ENCODE measurements at regions not wholly inside any gene's neighbourhood (a gene's known extent, or its start where the extent isn't known, plus 50 kb on each side); places are given as distances from the start of the nearest gene placed in this dataset.
"Not testable (repeated sequence)": the region's sequence is repeated elsewhere in the genome, so short reads cannot be mapped to it uniquely, and the experiment has no call there.

GRCh38 chr14:105620865-105621471 is 94.6 kb downstream of the TMEM121 start:
- H3K27ac ChIP-seq (ENCODE audit: low read depth in 1 of 2, low read length in 2 of 2) = peak overlapping the region; percentile 63 to 74
- not testable (repeated sequence) for DNase-seq (ENCODE audit: low spot score)

GRCh38 chr14:105621479-105622328 is 95.3 kb downstream of the TMEM121 start:
- H3K27me3 ChIP-seq (ENCODE audit: control insufficient read depth in 4 of 4, insufficient read depth in 4 of 4, low read length in 3 of 4); DNase-seq (ENCODE audit: low spot score); H3K9ac ChIP-seq (ENCODE audit: low read depth in 1 of 2, low read length in 2 of 2); H3K4me3 ChIP-seq (ENCODE audit: low read depth in 1 of 3, low read length in 3 of 3); H3K36me3 ChIP-seq (ENCODE audit: control insufficient read depth in 4 of 4, insufficient read depth in 3 of 4, low read depth in 1 of 4, low read length in 3 of 4); H3K9me3 ChIP-seq (ENCODE audit: control insufficient read depth in 4 of 4, low read length in 3 of 4): not testable (repeated sequence)
- Histone ChIP-seq H3K4me1 (ENCODE audit: control insufficient read depth in 4 of 4, insufficient read depth in 4 of 4, low read length in 3 of 4) (peaks cover 12 to 28% (median 19%) of the 10 kb centered on the region in 4 donors), H3K27ac (ENCODE audit: low read depth in 1 of 2, low read length in 2 of 2) (peak overlapping the region; percentile 63 to 74)
- 75% methylated on average over 23 of the region's 23 CpGs for WGBS

More at GRCh38 chr14:105620865-105621471, 94.6 kb downstream of the TMEM121 start:
- H3K9me3 ChIP-seq (ENCODE audit: control insufficient read depth in 4 of 4, low read length in 3 of 4); H3K36me3 ChIP-seq (ENCODE audit: control insufficient read depth in 4 of 4, insufficient read depth in 3 of 4, low read depth in 1 of 4, low read length in 3 of 4); H3K9ac ChIP-seq (ENCODE audit: low read depth in 1 of 2, low read length in 2 of 2); H3K4me3 ChIP-seq (ENCODE audit: low read depth in 1 of 3, low read length in 3 of 3); H3K27me3 ChIP-seq (ENCODE audit: control insufficient read depth in 4 of 4, insufficient read depth in 4 of 4, low read length in 3 of 4): not testable (repeated sequence)
- WGBS = 54% methylated on average over 11 of the region's 21 CpGs
- peaks cover 12 to 28% (median 19%) of the 10 kb centered on the region in 4 donors for H3K4me1 ChIP-seq (ENCODE audit: control insufficient read depth in 4 of 4, insufficient read depth in 4 of 4, low read length in 3 of 4)
- TF ChIP-seq RXRA (IDR thresholded peaks at IDR 0.05) (peak in 1 of 2 donors; percentile 69), HNF4A (conservative IDR thresholded peaks at IDR 0.05) (peak in 1 of 2 donors; percentile 59)

- Histone ChIP-seq H3K9me3 (ENCODE audit: control insufficient read depth in 4 of 4, low read length in 3 of 4) (no peaks in the 10 kb centered on the region), H3K36me3 (ENCODE audit: control insufficient read depth in 4 of 4, insufficient read depth in 3 of 4, low read depth in 1 of 4, low read length in 3 of 4) (no peaks in the 10 kb centered on the region), H3K4me1 (ENCODE audit: control insufficient read depth in 4 of 4, insufficient read depth in 4 of 4, low read length in 3 of 4) (peaks cover 12 to 31% (median 19%) of the 10 kb centered on the region in 4 donors), H3K27ac (ENCODE audit: low read depth in 1 of 2, low read length in 2 of 2) (peak overlapping the region in 1 of 2 donors; percentile 7), H3K4me3 (ENCODE audit: low read depth in 1 of 3, low read length in 3 of 3) (no peak overlapping the region), H3K9ac (ENCODE audit: low read depth in 1 of 2, low read length in 2 of 2) (no peak overlapping the region), H3K27me3 (ENCODE audit: control insufficient read depth in 4 of 4, insufficient read depth in 4 of 4, low read length in 3 of 4) (no peaks in the 10 kb centered on the region)
- no peak for DNase-seq (ENCODE audit: low spot score)
- no peak for TF ChIP-seq JUND (IDR thresholded peaks at IDR 0.05)
- TF ChIP-seq YY1 (IDR thresholded peaks at IDR 0.05) = no peak
- TF ChIP-seq ATF3 (IDR thresholded peaks at IDR 0.05) = no peak
- no peak for TF ChIP-seq SP1 (IDR thresholded peaks at IDR 0.05)
- TF ChIP-seq MAX (IDR thresholded peaks at IDR 0.05) = no peak
- TF ChIP-seq FOXA2 (IDR thresholded peaks at IDR 0.05) = no peak
- WGBS = 88% methylated on average over 12 of the region's 12 CpGs
Observed at GRCh38 chr14:105622329-105622955, 96.1 kb downstream of the TMEM121 start.

GRCh38 chr14:105623178-105623577 is 96.8 kb downstream of the TMEM121 start:
- not testable (repeated sequence) for H3K27me3 ChIP-seq (ENCODE audit: control insufficient read depth in 4 of 4, insufficient read depth in 4 of 4, low read length in 3 of 4); DNase-seq (ENCODE audit: low spot score); H3K27ac ChIP-seq (ENCODE audit: low read depth in 1 of 2, low read length in 2 of 2); H3K36me3 ChIP-seq (ENCODE audit: control insufficient read depth in 4 of 4, insufficient read depth in 3 of 4, low read depth in 1 of 4, low read length in 3 of 4); H3K4me3 ChIP-seq (ENCODE audit: low read depth in 1 of 3, low read length in 3 of 3); H3K9me3 ChIP-seq (ENCODE audit: control insufficient read depth in 4 of 4, low read length in 3 of 4); H3K9ac ChIP-seq (ENCODE audit: low read depth in 1 of 2, low read length in 2 of 2)
- WGBS = 76% methylated on average over 14 of the region's 14 CpGs
- H3K4me1 ChIP-seq (ENCODE audit: control insufficient read depth in 4 of 4, insufficient read depth in 4 of 4, low read length in 3 of 4) = peaks cover 13 to 35% (median 21%) of the 10 kb centered on the region in 4 donors

GRCh38 chr14:105624346-105624745 is 98.0 kb downstream of the TMEM121 start:
- H3K4me1 ChIP-seq (ENCODE audit: control insufficient read depth in 4 of 4, insufficient read depth in 4 of 4, low read length in 3 of 4) = peaks cover 13 to 34% (median 21%) of the 10 kb centered on the region in 4 donors
- H3K27ac ChIP-seq (ENCODE audit: low read depth in 1 of 2, low read length in 2 of 2); H3K27me3 ChIP-seq (ENCODE audit: control insufficient read depth in 4 of 4, insufficient read depth in 4 of 4, low read length in 3 of 4); H3K9me3 ChIP-seq (ENCODE audit: control insufficient read depth in 4 of 4, low read length in 3 of 4); H3K4me3 ChIP-seq (ENCODE audit: low read depth in 1 of 3, low read length in 3 of 3); H3K36me3 ChIP-seq (ENCODE audit: control insufficient read depth in 4 of 4, insufficient read depth in 3 of 4, low read depth in 1 of 4, low read length in 3 of 4); H3K9ac ChIP-seq (ENCODE audit: low read depth in 1 of 2, low read length in 2 of 2); DNase-seq (ENCODE audit: low spot score): not testable (repeated sequence)
- WGBS = 82% methylated on average over 22 of the region's 22 CpGs

GRCh38 chr14:105624749-105625434 is 98.5 kb downstream of the TMEM121 start:
- not testable (repeated sequence) for H3K27me3 ChIP-seq (ENCODE audit: control insufficient read depth in 4 of 4, insufficient read depth in 4 of 4, low read length in 3 of 4); H3K4me3 ChIP-seq (ENCODE audit: low read depth in 1 of 3, low read length in 3 of 3); H3K9ac ChIP-seq (ENCODE audit: low read depth in 1 of 2, low read length in 2 of 2); DNase-seq (ENCODE audit: low spot score); H3K9me3 ChIP-seq (ENCODE audit: control insufficient read depth in 4 of 4, low read length in 3 of 4); H3K36me3 ChIP-seq (ENCODE audit: control insufficient read depth in 4 of 4, insufficient read depth in 3 of 4, low read depth in 1 of 4, low read length in 3 of 4)
- Histone ChIP-seq H3K4me1 (ENCODE audit: control insufficient read depth in 4 of 4, insufficient read depth in 4 of 4, low read length in 3 of 4) (peaks cover 11 to 30% (median 20%) of the 10 kb centered on the region in 4 donors), H3K27ac (ENCODE audit: low read depth in 1 of 2, low read length in 2 of 2) (peak overlapping the region in 1 of 2 donors; percentile 7)
- WGBS = 89% methylated on average over 25 of the region's 25 CpGs
